ENCODE measurements at regions not wholly inside any gene's neighbourhood (a gene's known extent, or its start where the extent isn't known, plus 50 kb on each side); places are given as distances from the start of the nearest gene placed in this dataset.
A peak's percentile ranks its signal among the peaks of the same experiment; 100 is the strongest.
"Not testable (repeated sequence)": the region's sequence is repeated elsewhere in the genome, so short reads cannot be mapped to it uniquely, and the experiment has no call there.

- no peaks in the 10 kb centered on the region for H3K9me3 ChIP-seq
- DNase-seq, result no peak
Observed at GRCh38 chr22:41023299-41023623, 69.1 kb upstream of the EP300 start.

GRCh38 chr22:41028841-41029240 is 63.6 kb upstream of the EP300 start:
- DNase-seq, result no peak
- TF ChIP-seq CTCF (IDR thresholded peaks at IDR 0.05) (no peak), POLR2A (IDR thresholded peaks at IDR 0.05) (no peak)
- no peaks in the 10 kb centered on the region for H3K9me3 ChIP-seq
- no peak overlapping the region for H3K4me3 ChIP-seq
- H3K36me3 ChIP-seq, result no peaks in the 10 kb centered on the region
- no peaks in the 10 kb centered on the region for H3K4me1 ChIP-seq
- intact Hi-C loops (cut with DNase I; ENCODE audit: low total_unique reads), result loop anchor here (10.0 kb wide), 1 partner anchor 74 kb away; the partner anchor contains the start of gene RBX1
- no peaks in the 10 kb centered on the region for H3K27me3 ChIP-seq
- peak overlapping the region in 1 of 2 donors; percentile 44 for H3K27ac ChIP-seq

More at GRCh38 chr22:41023299-41023623, 69.1 kb upstream of the EP300 start:
- Histone ChIP-seq H3K4me1 (no peaks in the 10 kb centered on the region), H3K36me3 (no peaks in the 10 kb centered on the region), H3K27me3 (no peaks in the 10 kb centered on the region), H3K4me3 (no peak overlapping the region), H3K27ac (peak overlapping the region; percentile 97 to 99)
- intact Hi-C loops (cut with DNase I; ENCODE audit: low total_unique reads), result loop anchor here (10.0 kb wide), 1 partner anchor 68 kb away; the partner anchor contains the start of gene RBX1
- TF ChIP-seq POLR2A (IDR thresholded peaks at IDR 0.05) (no peak), CTCF (IDR thresholded peaks at IDR 0.05) (no peak)

- DNase-seq, result no peak
- Histone ChIP-seq H3K27ac (no peak overlapping the region), H3K9me3 (no peaks in the 10 kb centered on the region), H3K36me3 (no peaks in the 10 kb centered on the region), H3K4me3 (no peak overlapping the region), H3K27me3 (no peaks in the 10 kb centered on the region), H3K4me1 (no peaks in the 10 kb centered on the region)
- TF ChIP-seq CTCF (IDR thresholded peaks at IDR 0.05) (no peak), POLR2A (IDR thresholded peaks at IDR 0.05) (no peak)
- intact Hi-C loops (cut with DNase I; ENCODE audit: low total_unique reads), result no loop called here
Observed at GRCh38 chr22:41030891-41031290, 61.5 kb upstream of the EP300 start.

- no peak overlapping the region for H3K4me3 ChIP-seq
- no peak for TF ChIP-seq CTCF (IDR thresholded peaks at IDR 0.05)
- no peak for TF ChIP-seq POLR2A (IDR thresholded peaks at IDR 0.05)
- H3K4me1 ChIP-seq, result no peaks in the 10 kb centered on the region
- H3K9me3 ChIP-seq, result no peaks in the 10 kb centered on the region
- intact Hi-C loops (cut with DNase I; ENCODE audit: low total_unique reads), result no loop called here
- DNase-seq, result no peak
- H3K27me3 ChIP-seq, result no peaks in the 10 kb centered on the region
- H3K36me3 ChIP-seq, result no peaks in the 10 kb centered on the region
- no peak overlapping the region for H3K27ac ChIP-seq
Observed at GRCh38 chr22:41034706-41035105, 57.7 kb upstream of the EP300 start.

GRCh38 chr22:41036924-41037323 is 55.5 kb upstream of the EP300 start:
- Histone ChIP-seq H3K4me1 (no peaks in the 10 kb centered on the region), H3K27ac (no peak overlapping the region), H3K9me3 (no peaks in the 10 kb centered on the region), H3K4me3 (no peak overlapping the region), H3K36me3 (no peaks in the 10 kb centered on the region), H3K27me3 (no peaks in the 10 kb centered on the region)
- DNase-seq, result no peak
- intact Hi-C loops (cut with DNase I; ENCODE audit: low total_unique reads), result no loop called here
- TF ChIP-seq POLR2A (IDR thresholded peaks at IDR 0.05), result no peak

GRCh38 chr22:41038732-41039131 is 53.7 kb upstream of the EP300 start:
- Histone ChIP-seq H3K36me3 (no peaks in the 10 kb centered on the region), H3K4me1 (no peaks in the 10 kb centered on the region), H3K4me3 (no peak overlapping the region), H3K9me3 (no peaks in the 10 kb centered on the region), H3K27ac (no peak overlapping the region), H3K27me3 (no peaks in the 10 kb centered on the region)
- no peak for TF ChIP-seq CTCF (IDR thresholded peaks at IDR 0.05)
- TF ChIP-seq POLR2A (IDR thresholded peaks at IDR 0.05), result no peak
- intact Hi-C loops (cut with DNase I; ENCODE audit: low total_unique reads), result no loop called here
- no peak for DNase-seq

- H3K4me1 ChIP-seq; H3K27ac ChIP-seq; H3K9me3 ChIP-seq; H3K27me3 ChIP-seq; DNase-seq; H3K4me3 ChIP-seq; intact Hi-C loops (cut with DNase I; ENCODE audit: low total_unique reads); H3K36me3 ChIP-seq: not testable (repeated sequence)
Observed at GRCh38 chr22:41039641-41040040, 52.8 kb upstream of the EP300 start.

Measured in uterus (tissue), 3 donors.